GM19025 (cell line): ENCODE measurements at regions not wholly inside any gene's neighbourhood (a gene's known extent, or its start where the extent isn't known, plus 50 kb on each side); places are given as distances from the start of the nearest gene placed in this dataset.

Experiments
- ATAC-seq: cut with Tn5 transposase; IDR thresholded peaks from one replicate; pipeline ENCODE4 v1.9.1; 2021; ENCODE audit warnings: mild to moderate bottlenecking, low read depth, moderate library complexity; ENCODE audit not compliant: unreplicated experiment

DNA sequence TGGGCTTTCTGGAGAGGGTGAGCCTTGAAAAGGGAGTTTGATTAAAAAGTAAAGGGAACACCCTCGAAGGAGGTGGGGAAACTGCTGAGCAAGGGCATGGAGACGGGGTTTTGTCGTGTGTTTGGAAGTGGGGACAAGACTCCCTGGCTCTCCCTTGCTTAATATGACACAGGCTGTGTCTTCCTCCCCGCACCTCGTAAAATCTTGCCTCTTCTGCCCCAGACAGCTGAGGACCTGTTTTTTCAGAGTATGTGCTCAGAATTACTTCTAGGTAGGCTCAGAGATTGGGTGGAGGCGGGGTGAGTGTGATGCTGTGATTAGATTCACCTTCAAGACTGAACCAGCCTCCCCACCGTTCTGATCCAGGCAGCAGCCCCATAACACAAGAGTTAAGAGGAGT lies 244.4 kb upstream of the TLE3 start:
- ATAC-seq, result no peak

DNA sequence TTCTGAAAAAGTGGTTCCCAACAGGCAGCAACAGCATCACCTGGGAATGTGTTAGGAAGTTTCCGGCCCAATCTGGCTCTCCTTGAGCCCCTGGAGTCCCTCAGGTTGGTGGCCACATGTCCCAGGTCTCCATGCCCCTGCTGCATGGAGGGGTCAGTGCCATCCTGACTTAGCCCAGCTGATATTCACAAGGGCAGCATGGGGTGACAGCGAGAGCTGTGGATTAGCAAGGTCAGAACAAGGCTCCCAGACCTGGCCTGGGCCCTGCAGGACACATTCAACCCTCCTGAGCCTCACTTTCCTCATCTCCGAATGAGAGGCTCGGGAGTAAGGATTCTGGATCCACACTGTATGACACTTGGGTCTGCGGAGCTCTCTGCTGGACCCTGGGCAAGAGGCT lies 243.8 kb upstream of the TLE3 start:
- no peak for ATAC-seq

DNA sequence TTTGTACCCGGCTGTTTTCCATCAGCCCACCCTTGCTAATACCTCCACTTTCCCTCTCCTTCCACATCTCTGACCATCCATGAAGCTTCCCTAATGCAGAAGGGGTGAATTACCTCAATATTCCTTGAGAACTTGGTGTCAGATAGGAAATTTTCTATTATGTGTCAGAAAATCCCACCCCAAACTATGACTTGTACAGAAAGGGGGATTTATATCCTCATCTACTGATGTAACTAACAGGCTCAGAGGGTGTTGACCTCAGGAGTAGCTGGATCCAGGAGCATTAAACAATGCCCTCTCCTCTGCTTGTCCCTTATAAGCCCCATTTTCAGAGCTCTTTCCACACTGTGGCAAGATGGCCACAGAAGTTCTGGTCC lies 242.8 kb upstream of the TLE3 start:
- ATAC-seq, result no peak

DNA sequence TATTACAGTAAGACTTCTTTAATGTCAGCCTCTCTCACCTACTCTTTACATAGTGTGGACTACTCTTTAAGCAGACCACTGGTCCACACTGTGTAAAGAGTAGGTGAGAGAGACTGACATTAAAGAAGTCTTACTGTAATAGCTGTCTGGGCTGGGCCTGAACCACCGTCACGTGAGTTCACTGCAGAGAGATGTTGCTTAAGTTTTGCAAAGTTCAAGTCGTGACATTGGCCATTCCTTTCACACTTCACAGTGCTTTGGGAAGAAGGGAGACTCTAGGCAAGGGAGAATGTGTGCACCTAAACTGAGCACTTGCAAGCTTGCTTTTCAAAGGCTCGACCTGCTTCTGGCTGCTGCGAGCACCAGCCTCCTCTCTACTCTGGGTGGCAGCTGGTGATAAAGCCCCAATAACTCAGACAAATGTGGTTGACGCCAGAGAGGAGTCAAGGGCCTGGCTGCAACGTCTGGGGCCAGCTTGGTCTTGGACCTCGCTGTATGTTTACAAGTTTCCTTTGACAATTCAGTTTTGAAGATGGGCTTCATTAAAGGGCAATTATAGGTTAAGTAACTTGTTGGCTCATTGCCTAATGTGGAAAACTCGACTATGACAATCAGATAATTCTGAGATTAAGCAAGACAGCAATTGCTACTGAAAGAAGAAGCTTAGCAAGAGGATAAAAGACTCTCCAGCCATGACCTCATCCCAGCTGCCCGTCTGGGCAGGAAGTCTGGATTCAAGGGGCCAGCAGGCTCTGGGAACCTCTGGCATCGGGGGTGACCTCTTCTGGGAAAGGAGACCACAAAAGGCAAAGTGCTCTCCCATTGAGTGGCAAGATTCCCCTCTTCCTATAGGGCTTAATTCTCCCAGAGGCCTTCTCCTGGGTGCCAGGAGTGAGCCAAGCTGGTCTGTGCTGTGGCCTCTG lies 242.1 kb upstream of the TLE3 start:
- ATAC-seq, result no peak

DNA sequence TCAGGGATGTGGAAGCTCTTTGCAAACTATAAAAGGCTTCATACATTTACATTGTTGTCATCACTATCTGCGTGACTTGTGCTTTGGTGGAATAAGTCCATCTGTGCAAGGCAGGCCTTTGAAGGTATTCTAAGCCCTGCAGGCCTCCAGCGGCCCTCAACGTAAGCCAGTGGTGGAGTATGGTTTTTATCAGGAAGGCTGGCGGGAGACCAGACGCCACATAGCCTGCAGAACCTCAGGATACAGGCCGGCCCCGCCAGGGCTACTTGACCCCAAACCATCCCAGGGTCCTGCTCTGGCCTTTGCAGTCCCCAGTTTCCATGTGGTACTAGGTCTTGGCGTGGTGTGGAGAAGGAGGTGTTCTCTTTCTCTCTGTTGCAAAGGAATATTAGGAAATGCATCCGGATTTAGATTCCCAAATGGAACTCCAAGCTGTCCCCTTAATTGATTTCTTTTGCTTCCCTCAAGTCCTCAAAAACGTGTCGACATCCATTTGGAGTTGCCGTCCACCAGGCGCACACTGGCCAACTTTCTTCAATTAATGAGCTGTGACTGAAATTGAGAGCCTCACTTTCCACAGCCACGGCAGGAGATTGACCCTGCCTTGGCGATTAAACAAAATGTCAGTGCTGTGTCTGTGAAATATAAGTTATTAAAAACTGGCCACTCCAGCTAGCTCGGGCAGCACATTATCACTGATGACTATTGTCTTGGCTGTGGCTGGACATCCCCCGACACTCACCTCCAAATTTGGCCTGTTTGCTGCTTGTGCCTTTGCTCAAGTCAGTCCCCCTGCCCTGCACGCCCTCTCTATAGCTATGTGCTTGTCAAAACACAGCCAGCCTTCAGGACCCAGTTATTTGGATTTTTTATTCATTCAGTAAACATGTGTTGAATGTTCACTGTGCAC lies 239.8 kb upstream of the TLE3 start:
- ATAC-seq, result no peak

DNA sequence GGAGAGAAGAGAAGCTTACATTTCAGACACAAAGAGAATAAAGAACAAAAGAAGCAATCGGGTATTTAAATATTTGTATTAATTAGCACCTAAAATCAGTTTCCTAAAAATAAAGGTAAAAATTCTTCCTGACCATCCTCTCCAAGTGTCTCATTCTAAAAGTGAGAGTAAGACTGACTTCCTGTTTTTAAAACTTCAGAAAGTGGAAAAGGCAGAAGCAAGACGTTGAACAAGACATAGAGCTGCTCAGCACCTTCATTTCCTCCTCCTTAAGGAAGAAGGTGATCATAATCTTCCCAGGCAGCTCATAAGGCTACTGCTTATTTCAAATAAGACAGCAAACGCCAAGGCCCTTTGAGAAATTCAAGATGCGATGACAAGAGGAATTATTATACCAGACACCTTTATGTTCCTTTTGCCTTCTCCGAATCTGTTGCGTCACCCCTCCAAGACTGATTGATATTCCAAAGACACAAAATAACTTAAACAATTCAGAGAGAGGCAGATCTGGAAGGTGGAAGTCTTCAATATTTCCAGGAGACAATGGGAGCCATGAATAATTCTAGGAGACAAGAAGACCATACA lies 238.8 kb upstream of the TLE3 start:
- ATAC-seq, result no peak

DNA sequence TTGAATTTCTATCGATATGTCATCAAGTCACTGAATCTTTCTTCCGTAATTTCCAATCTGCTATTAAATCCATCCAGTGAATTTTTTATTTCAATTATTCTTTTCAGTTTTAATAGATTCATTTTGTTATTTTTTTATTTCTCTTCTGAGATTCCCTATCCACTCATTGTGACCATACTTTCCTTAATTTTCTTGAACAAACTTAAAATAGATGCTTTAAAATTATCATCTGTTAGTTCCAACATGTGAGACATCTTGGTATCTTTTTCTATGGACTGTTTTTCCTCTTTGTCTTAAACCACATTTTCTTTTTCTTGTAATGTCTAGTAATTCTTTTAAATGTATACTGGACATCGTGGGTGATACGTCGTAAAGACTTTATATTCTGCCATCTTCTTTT lies 236.6 kb upstream of the TLE3 start:
- no peak for ATAC-seq

DNA sequence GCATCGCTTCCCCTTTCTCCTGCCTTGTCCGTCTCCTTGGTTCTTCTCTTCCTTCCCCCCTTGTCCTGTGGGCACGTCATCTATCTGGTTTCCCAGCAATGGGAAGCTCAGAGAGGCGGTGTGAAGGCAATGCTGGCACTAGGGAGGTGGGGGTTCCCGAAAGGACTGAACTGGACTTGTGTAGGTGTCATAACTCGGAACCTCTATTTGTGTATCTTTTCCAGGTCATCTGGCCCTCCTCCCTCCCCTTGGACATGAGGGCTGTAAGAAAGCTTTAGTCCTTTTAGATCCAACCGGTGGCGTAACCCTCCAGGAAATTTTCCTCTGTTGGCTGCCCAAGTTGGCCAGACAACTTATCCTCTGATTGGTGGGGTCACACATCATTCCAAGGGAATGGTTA lies 231.5 kb upstream of the TLE3 start:
- no peak for ATAC-seq

DNA sequence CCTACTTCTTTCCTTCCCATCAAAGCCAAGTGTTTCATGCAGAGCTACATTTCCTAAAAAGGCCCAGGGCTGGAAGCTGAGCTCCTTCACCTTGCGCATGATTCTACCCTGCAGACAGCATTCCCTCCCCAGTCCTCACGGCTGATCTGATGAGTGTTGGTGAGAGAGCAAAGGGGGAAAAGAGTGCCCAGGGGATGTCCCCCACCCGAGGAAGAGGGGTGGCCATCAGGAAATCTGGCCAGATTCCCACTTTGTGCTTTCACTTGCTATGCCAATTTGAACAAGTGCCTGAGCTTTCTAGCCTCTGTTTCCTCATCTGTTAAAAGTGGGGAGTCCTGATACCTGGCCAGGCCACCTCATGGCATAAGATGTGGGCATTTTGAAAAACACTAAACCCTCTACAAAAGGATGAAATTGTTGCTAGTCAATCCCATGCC lies 231.0 kb upstream of the TLE3 start:
- no peak for ATAC-seq

DNA sequence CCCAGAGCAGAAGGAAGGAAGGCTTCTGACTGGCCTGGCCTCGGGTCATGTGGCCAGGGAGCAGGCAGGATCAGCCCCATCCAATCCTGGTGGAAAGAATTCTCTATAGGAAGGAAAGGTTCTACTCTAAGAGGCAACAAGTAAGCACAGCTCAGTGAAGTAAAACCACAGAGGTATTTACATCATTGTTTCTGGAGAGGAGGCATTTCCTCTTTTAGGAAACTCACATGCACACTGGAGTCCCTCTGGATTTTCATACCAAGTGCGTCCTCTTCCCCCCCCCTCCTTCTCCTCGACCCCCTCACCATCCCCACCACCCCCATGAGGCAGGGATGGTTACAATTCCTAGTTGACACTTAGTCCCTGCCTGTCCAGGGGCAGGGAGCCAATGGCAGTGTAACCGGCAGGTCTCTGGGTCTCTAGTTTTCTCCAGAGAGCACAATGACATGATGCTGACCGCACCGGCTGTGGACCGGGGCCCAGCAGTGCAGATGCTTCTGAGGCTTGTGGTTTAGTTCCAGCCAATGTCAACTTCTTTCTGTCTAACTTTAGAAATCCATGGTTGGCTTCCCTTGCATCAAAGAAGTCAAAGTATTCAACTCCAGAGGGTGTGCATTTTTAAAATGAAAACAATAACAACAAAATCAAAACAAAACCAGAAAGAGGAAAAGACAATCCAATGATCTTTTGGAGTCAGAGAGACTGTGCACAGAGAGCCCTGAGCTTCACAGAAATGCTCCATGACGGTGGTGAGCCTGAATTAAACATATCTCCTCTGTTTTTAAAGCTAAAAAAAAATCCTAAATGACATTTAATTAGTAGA lies 230.3 kb upstream of the TLE3 start:
- no peak for ATAC-seq

DNA sequence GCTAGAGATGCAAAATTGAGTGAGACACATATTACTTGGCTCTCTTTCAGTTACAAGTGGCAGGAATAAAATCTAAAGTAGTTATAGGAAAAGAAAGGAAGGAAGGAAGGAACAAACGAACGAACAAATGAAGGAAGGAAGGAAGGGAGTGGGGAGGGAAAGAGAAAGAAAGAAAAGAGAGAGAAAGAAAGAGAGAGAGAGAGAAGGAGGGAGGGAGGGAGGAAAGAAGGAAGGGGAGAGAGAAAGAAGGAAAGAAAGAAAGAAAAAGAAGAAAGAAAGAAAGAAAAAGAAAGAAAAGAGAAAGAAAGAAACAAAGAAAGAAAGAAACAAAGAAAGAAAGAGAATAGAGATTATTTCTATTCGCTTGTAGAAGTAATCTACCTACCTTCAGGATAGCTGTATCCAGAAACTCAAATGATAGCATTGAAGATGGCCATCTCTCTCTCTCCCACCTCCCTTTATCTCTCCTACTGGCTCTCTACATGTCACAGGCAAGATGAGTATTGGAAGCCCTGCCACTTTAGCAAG lies 229.7 kb upstream of the TLE3 start:
- no peak for ATAC-seq

DNA sequence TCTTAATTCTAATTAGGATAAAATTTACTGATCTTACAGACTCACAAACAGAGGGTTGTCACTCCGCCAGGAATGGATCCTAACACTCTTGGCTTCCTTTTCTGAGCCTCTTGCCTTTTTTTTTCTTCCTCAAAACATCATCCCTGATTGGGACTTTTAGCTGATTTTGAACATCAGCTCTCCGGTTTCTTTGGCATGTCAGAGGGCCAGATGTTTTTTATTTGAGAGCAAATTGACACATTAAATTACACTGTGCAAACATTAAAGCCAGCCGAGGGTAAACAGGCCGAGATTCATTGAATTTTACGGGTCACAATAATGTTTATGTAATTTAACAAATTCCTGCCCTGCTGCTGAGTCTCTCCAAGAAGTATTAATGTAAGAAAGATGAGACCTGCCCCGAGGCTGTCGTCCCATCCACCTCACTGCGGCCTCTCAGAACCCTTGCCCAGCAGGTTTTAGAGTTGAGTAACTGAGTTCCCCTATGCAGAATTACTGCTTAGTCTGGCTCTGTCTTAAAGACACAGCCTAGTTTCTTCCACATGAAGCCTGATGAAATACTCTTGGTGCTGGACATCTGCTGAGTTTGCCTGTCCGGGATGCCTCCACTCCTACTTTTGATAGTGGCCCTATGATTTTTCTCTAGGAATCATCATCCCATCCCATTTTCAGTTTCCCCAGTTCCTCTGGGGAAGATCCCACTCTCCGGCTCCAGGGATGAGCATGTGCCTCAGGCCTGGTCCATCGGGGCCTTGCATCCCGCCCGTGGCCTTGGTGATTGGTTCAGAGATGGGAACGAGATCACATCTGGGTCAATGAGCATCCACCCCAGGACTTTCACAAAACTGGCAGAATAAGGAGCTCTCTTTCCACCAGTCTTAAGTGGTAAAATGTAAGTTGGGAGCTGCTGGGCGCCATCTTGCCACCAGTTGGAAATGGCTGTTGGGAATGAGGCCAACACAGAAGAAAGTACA lies 226.6 kb upstream of the TLE3 start:
- no peak for ATAC-seq

DNA sequence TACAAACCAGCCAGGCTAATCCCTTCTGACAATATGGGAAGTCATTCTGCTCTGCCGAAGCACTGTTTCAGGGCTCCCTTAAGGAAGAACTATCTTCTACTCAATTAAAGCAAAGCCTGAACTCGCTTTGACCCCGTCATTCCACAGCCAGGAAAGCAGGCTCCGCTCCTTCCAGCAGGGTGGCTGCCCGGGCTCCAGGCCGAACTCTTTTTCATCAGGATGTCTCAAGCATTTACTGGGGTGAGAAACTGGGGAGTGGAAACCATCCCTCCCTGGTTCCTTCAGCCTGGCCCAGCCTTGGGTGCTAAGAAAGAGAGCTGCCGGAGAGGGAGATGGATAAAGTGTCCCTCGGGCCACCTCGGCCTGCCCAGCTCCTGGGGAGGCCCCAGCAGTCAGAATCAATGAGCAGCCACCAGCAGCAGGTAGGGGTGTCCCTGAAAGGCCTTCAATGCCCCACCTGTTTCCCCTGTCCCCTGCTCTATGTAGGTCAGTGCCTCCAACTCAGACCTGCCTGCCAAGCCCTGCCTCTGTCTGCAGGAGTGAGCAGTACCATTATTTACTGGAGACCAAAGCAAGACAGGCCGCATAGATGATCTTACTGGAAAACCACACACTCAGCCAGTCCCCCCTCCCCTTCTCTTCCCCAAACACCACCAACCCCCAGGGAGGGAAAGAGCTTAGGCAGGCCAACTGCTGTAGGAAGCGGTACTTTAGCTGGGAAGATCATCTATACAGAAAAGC lies 225.6 kb upstream of the TLE3 start:
- no peak for ATAC-seq

DNA sequence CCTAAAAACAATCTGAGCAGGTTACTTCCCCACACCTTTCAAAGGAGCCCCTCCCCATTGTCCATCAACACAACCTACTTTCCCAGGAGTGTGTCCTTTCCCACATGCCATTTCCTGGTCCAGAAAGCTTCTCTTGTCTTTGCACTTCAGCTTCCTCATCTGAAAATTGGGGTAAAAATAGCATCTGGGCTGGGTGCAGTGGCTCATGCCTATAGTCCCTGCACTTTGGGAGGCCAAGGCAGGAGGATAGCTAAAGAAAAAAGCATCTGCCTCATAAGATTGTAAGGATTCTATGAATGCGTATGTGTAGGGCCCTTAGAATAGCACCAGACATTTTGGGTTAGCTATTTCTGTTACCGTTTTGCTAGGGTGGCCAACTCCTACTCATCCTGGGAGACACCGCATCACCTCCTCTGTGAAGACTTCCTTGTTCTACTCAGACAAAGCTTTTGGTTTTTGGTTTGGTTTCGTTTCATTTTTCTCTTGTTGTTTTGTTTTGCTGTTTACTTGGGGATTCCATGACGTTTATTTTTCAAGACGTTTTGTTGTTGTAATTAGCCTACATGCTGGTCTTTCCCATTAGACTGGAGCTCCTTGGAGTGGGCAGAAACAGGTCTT lies 224.4 kb upstream of the TLE3 start:
- no peak for ATAC-seq

DNA sequence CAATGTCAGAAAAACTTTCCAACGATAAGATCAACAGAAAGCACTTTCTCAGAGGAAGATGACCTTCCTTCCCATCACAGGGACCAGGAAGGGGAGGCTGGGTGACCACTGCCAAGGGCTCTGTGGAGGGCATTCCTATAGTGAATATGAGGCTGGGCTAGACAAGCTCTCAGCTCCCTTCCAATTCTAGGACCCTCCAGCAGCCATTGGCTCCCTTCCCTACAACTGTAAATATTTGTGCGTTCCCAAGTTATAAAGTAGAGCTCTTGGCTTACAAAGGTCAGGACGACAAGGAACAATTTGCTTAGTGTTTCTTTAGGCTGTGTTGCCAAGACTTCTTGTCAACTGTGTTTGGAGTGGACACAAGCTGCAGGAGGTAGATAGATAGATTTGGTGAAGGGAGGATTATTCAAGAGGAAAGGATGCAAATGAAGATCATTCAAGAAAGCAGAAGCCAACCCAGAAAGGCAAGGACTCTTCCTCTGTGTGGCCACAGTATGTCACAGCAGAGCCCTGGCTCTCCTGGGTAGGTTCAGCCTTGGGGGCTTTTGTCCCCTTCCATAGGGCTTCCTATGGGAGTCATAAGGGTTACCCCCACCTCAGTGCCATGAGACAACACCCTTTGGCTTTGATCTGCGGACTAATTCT lies 223.6 kb upstream of the TLE3 start:
- no peak for ATAC-seq

DNA sequence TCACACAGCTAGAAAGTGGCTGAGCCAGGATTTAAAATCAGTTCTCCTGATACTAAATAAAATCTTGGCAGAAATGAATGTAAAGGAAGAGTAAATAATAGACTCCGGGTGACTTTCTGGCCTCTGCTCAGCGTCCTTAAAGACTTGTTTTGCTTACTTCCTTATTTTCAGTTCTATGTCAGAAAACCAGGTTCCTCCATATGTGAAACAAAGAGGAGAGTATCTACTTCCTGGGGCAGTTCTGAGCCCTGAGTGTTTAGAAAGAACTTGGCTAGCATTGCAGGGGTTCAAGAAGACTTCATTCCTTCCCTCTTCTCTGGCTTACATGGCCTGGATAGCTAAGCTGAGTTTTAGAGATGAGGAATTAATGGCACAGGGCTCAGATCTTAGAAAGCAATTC lies 222.8 kb upstream of the TLE3 start:
- ATAC-seq, result no peak

DNA sequence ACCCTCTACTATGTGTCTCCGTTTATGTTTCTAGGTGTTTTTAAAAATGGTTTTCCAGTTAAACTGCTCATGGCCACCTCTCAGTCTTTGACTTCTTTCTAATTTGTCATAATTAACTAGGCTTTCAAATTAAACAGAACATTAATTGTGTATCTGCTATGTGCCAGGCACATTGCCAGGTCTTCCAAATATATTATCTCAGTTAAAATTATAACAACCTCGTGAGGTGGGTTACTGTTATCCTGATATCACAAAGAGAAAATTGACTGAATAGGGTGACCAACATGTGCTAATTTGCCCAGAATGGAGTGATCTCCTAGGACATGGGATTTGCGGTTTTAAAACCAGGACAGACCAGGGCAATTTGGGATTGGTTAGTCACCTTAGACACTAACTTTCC lies 222.4 kb upstream of the TLE3 start:
- ATAC-seq, result no peak
